ENCODE measurements at regions not wholly inside any gene's neighbourhood (a gene's known extent, or its start where the extent isn't known, plus 50 kb on each side); places are given as distances from the start of the nearest gene placed in this dataset.

GRCh38 chr16:62883509-62883908 is 847.3 kb upstream of the CDH8 start:
- no peaks in the 10 kb centered on the region for H3K9me3 ChIP-seq (replicated peaks; ENCODE audit: low read length)
- no peak overlapping the region for H3K4me2 ChIP-seq (ENCODE audit: low read length)
- no peak overlapping the region for H3K9ac ChIP-seq (ENCODE audit: low read depth, low read length)

GRCh38 chr16:62882552-62883221 is 846.4 kb upstream of the CDH8 start:
- Histone ChIP-seq H3K27me3 (ENCODE audit: control insufficient read depth, insufficient read depth, low read length) (no peaks in the 10 kb centered on the region), H3K9me3 (replicated peaks; ENCODE audit: low read length) (no peaks in the 10 kb centered on the region), H3K36me3 (ENCODE audit: insufficient read depth, low read length) (no peaks in the 10 kb centered on the region), H3K9ac (ENCODE audit: low read depth, low read length) (no peak overlapping the region), H3K4me1 (ENCODE audit: control insufficient read depth, insufficient read depth, low read length) (no peaks in the 10 kb centered on the region), H3K4me3 (ENCODE audit: low read length) (no peak overlapping the region), H3K4me2 (ENCODE audit: low read length) (no peak overlapping the region)

More at GRCh38 chr16:62883509-62883908, 847.3 kb upstream of the CDH8 start:
- H3K4me1 ChIP-seq (ENCODE audit: control insufficient read depth, insufficient read depth, low read length): no peaks in the 10 kb centered on the region
- H3K27me3 ChIP-seq (ENCODE audit: control insufficient read depth, insufficient read depth, low read length): no peaks in the 10 kb centered on the region
- H3K36me3 ChIP-seq (ENCODE audit: insufficient read depth, low read length): no peaks in the 10 kb centered on the region
- H3K4me3 ChIP-seq (ENCODE audit: low read length): no peak overlapping the region

GRCh38 chr16:62876133-62876532 is 839.9 kb upstream of the CDH8 start:
- no peaks in the 10 kb centered on the region for H3K36me3 ChIP-seq (ENCODE audit: insufficient read depth, low read length)
- H3K9me3 ChIP-seq (replicated peaks; ENCODE audit: low read length): no peaks in the 10 kb centered on the region
- H3K4me1 ChIP-seq (ENCODE audit: control insufficient read depth, insufficient read depth, low read length): no peaks in the 10 kb centered on the region
- H3K9ac ChIP-seq (ENCODE audit: low read depth, low read length): no peak overlapping the region
- no peak overlapping the region for H3K4me3 ChIP-seq (ENCODE audit: low read length)
- no peaks in the 10 kb centered on the region for H3K27me3 ChIP-seq (ENCODE audit: control insufficient read depth, insufficient read depth, low read length)
- H3K4me2 ChIP-seq (ENCODE audit: low read length): no peak overlapping the region

GRCh38 chr16:62872339-62872738 is 836.1 kb upstream of the CDH8 start:
- H3K27me3 ChIP-seq (ENCODE audit: control insufficient read depth, insufficient read depth, low read length): no peaks in the 10 kb centered on the region
- no peak overlapping the region for H3K4me3 ChIP-seq (ENCODE audit: low read length)
- H3K4me1 ChIP-seq (ENCODE audit: control insufficient read depth, insufficient read depth, low read length): no peaks in the 10 kb centered on the region
- no peak overlapping the region for H3K4me2 ChIP-seq (ENCODE audit: low read length)
- no peak overlapping the region for H3K9ac ChIP-seq (ENCODE audit: low read depth, low read length)
- no peaks in the 10 kb centered on the region for H3K9me3 ChIP-seq (replicated peaks; ENCODE audit: low read length)
- no peaks in the 10 kb centered on the region for H3K36me3 ChIP-seq (ENCODE audit: insufficient read depth, low read length)

- no peak overlapping the region for H3K4me2 ChIP-seq (ENCODE audit: low read length)
- no peaks in the 10 kb centered on the region for H3K9me3 ChIP-seq (replicated peaks; ENCODE audit: low read length)
- no peak overlapping the region for H3K9ac ChIP-seq (ENCODE audit: low read depth, low read length)
- H3K4me3 ChIP-seq (ENCODE audit: low read length): no peak overlapping the region
- H3K4me1 ChIP-seq (ENCODE audit: control insufficient read depth, insufficient read depth, low read length): no peaks in the 10 kb centered on the region
- no peaks in the 10 kb centered on the region for H3K27me3 ChIP-seq (ENCODE audit: control insufficient read depth, insufficient read depth, low read length)
- H3K36me3 ChIP-seq (ENCODE audit: insufficient read depth, low read length): no peaks in the 10 kb centered on the region
Measured at GRCh38 chr16:62870554-62870953, 834.3 kb upstream of the CDH8 start.

GRCh38 chr16:62869837-62870236 is 833.6 kb upstream of the CDH8 start:
- Histone ChIP-seq H3K36me3 (ENCODE audit: insufficient read depth, low read length) (no peaks in the 10 kb centered on the region), H3K9me3 (replicated peaks; ENCODE audit: low read length) (no peaks in the 10 kb centered on the region), H3K9ac (ENCODE audit: low read depth, low read length) (no peak overlapping the region), H3K4me3 (ENCODE audit: low read length) (no peak overlapping the region), H3K4me1 (ENCODE audit: control insufficient read depth, insufficient read depth, low read length) (no peaks in the 10 kb centered on the region), H3K27me3 (ENCODE audit: control insufficient read depth, insufficient read depth, low read length) (no peaks in the 10 kb centered on the region), H3K4me2 (ENCODE audit: low read length) (no peak overlapping the region)

- Histone ChIP-seq H3K36me3 (ENCODE audit: insufficient read depth, low read length) (no peaks in the 10 kb centered on the region), H3K4me1 (ENCODE audit: control insufficient read depth, insufficient read depth, low read length) (no peaks in the 10 kb centered on the region), H3K9ac (ENCODE audit: low read depth, low read length) (no peak overlapping the region), H3K4me3 (ENCODE audit: low read length) (no peak overlapping the region), H3K27me3 (ENCODE audit: control insufficient read depth, insufficient read depth, low read length) (no peaks in the 10 kb centered on the region), H3K9me3 (replicated peaks; ENCODE audit: low read length) (no peaks in the 10 kb centered on the region), H3K4me2 (ENCODE audit: low read length) (no peak overlapping the region)
Measured at GRCh38 chr16:62863139-62863538, 826.9 kb upstream of the CDH8 start.

GRCh38 chr16:62853887-62854286 is 817.6 kb upstream of the CDH8 start:
- H3K4me1 ChIP-seq (ENCODE audit: control insufficient read depth, insufficient read depth, low read length): no peaks in the 10 kb centered on the region
- no peaks in the 10 kb centered on the region for H3K9me3 ChIP-seq (replicated peaks; ENCODE audit: low read length)
- no peak overlapping the region for H3K4me3 ChIP-seq (ENCODE audit: low read length)
- no peaks in the 10 kb centered on the region for H3K36me3 ChIP-seq (ENCODE audit: insufficient read depth, low read length)
- no peaks in the 10 kb centered on the region for H3K27me3 ChIP-seq (ENCODE audit: control insufficient read depth, insufficient read depth, low read length)
- H3K9ac ChIP-seq (ENCODE audit: low read depth, low read length): no peak overlapping the region
- H3K4me2 ChIP-seq (ENCODE audit: low read length): no peak overlapping the region

- no peaks in the 10 kb centered on the region for H3K36me3 ChIP-seq (ENCODE audit: insufficient read depth, low read length)
- no peaks in the 10 kb centered on the region for H3K9me3 ChIP-seq (replicated peaks; ENCODE audit: low read length)
- H3K9ac ChIP-seq (ENCODE audit: low read depth, low read length): no peak overlapping the region
- H3K4me3 ChIP-seq (ENCODE audit: low read length): no peak overlapping the region
- no peaks in the 10 kb centered on the region for H3K4me1 ChIP-seq (ENCODE audit: control insufficient read depth, insufficient read depth, low read length)
- H3K27me3 ChIP-seq (ENCODE audit: control insufficient read depth, insufficient read depth, low read length): no peaks in the 10 kb centered on the region
- no peak overlapping the region for H3K4me2 ChIP-seq (ENCODE audit: low read length)
Measured at GRCh38 chr16:62846399-62847057, 810.3 kb upstream of the CDH8 start.

- H3K9ac ChIP-seq (ENCODE audit: low read depth, low read length): no peak overlapping the region
- no peaks in the 10 kb centered on the region for H3K4me1 ChIP-seq (ENCODE audit: control insufficient read depth, insufficient read depth, low read length)
- H3K9me3 ChIP-seq (replicated peaks; ENCODE audit: low read length): peaks cover 5% of the 10 kb centered on the region
- H3K36me3 ChIP-seq (ENCODE audit: insufficient read depth, low read length): no peaks in the 10 kb centered on the region
- no peak overlapping the region for H3K4me2 ChIP-seq (ENCODE audit: low read length)
- H3K27me3 ChIP-seq (ENCODE audit: control insufficient read depth, insufficient read depth, low read length): no peaks in the 10 kb centered on the region
- no peak overlapping the region for H3K4me3 ChIP-seq (ENCODE audit: low read length)
Measured at GRCh38 chr16:62832214-62832613, 796.0 kb upstream of the CDH8 start.

- H3K4me2 ChIP-seq (ENCODE audit: low read length): no peak overlapping the region
- no peak overlapping the region for H3K4me3 ChIP-seq (ENCODE audit: low read length)
- H3K36me3 ChIP-seq (ENCODE audit: insufficient read depth, low read length): no peaks in the 10 kb centered on the region
- no peak overlapping the region for H3K9ac ChIP-seq (ENCODE audit: low read depth, low read length)
- H3K9me3 ChIP-seq (replicated peaks; ENCODE audit: low read length): peaks cover 5% of the 10 kb centered on the region
- H3K4me1 ChIP-seq (ENCODE audit: control insufficient read depth, insufficient read depth, low read length): no peaks in the 10 kb centered on the region
- H3K27me3 ChIP-seq (ENCODE audit: control insufficient read depth, insufficient read depth, low read length): no peaks in the 10 kb centered on the region
Measured at GRCh38 chr16:62831235-62831850, 795.1 kb upstream of the CDH8 start.

GRCh38 chr16:62829607-62830006 is 793.4 kb upstream of the CDH8 start:
- Histone ChIP-seq H3K9me3 (replicated peaks; ENCODE audit: low read length) (peaks cover 5% of the 10 kb centered on the region), H3K4me3 (ENCODE audit: low read length) (no peak overlapping the region), H3K36me3 (ENCODE audit: insufficient read depth, low read length) (no peaks in the 10 kb centered on the region), H3K9ac (ENCODE audit: low read depth, low read length) (no peak overlapping the region), H3K4me1 (ENCODE audit: control insufficient read depth, insufficient read depth, low read length) (no peaks in the 10 kb centered on the region), H3K27me3 (ENCODE audit: control insufficient read depth, insufficient read depth, low read length) (no peaks in the 10 kb centered on the region), H3K4me2 (ENCODE audit: low read length) (no peak overlapping the region)
